Right ventricle myocardium superior (tissue), 1 donor: ENCODE measurements at regions not wholly inside any gene's neighbourhood (a gene's known extent, or its start where the extent isn't known, plus 50 kb on each side); places are given as distances from the start of the nearest gene placed in this dataset.

Experiments
- ATAC-seq: fragments of 200-7000 bp; cut with Tn5 transposase; one replicate; pipeline ENCODE4 v1.9.1; 2020; ENCODE audit warnings: mild to moderate bottlenecking; ENCODE audit not compliant: poor library complexity
- DNase-seq: peaks from one replicate; pipeline ENCODE4 v3.0.0-alpha.2; 2020
- intact Hi-C: fragments of 100-400 bp; cut with DNase I; formaldehyde crosslinking; loops from one replicate; pipeline ENCODE4 v1.11.2; 2022
- donor health status: DM: no; HTN: yes; CAD: no; lungs with severe emphysema.

DNA sequence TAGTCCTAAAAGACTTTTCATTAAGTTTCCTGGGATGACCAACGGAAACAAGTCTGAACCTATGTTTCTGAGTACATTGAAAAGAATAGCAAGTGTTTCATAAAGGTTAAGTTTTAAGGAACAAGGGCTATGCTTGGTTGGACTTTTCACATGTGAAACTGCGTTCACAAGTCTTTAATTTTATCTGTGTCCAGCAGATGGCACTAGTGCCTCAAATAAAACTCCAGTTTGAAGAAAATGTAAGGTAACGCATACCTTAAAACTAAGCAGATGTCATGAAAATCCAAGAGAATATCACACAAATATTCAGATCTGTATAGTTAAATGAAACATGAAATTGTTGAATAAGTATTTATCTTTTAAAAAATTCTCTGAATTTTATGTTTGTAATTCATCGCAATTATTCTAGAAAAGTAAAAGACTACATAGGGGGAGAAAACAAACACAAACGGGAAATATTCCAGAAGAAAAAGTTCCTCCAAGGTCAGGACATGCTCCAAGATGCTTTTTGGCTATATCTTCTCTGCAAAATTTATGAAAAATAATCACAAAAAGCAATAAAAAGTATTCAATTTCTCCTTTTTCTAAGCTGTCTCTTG is 89.6 kb upstream of the MAD2L1 start:
- intact Hi-C loops, result no loop called here
- ATAC-seq (no peak), DNase-seq (no peak)

DNA sequence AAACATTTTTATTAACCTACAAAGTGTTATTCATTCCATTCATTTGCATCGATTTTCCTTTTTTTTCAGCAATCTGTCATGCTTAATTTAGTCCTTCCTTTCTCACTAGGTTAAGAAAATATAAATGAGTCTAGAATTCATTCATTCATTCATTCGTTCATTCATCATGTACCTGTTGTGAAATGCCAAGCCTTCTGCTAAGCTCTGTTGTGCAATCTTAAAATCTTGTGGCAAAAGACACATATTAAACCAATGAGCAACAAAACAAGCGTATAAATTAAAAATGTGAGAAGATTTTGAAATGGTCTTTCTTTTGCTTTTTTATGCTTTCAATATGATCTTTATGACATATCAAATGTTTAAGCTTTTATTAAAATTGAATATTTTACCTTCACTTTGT is 88.6 kb upstream of the MAD2L1 start:
- intact Hi-C loops, result no loop called here
- ATAC-seq (no peak), DNase-seq (no peak)

DNA sequence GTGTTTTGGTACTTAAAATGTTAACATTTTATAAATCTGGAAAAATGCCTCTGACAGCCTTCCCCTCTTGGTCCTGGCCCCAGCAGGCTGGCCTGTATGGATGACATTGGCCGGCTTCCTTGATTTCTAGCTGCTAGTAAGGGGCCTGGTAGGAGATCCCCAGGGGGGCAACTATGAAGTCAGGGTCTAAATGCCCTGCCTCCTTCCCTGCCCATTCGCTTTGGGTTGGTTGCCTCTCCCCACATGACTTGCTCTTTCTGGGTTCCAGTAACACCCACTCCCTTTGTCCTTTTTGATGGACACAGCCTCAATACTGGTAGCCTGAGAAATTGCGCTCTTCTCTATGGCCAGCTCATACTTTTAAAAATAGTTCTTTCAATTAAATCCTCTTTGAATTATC is 78.0 kb upstream of the MAD2L1 start:
- intact Hi-C loops, result no loop called here
- DNase-seq, result no peak

DNA sequence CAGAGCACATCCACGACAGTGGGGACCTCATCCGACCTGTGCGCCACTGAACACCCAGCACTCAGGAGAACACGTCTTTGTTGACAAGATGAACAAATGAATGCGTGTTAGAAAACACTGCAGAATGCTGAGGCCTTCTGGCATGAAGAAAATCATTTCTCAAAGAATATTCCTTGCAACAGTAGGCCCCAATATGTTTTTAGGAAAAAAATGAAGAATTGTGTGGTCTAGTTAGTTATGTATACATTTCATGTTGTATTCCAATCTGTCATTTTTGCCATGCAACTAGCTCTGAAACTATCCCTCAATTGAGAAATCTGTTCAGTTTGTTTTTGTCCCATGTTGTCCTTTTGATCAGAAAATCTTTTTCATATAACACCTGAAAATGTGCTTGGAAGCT is 77.4 kb upstream of the MAD2L1 start:
- no peak for DNase-seq
- no peak for ATAC-seq
- intact Hi-C loops, result no loop called here

More for the DNA sequence above, 78.0 kb upstream of the MAD2L1 start:
- ATAC-seq, result no peak

DNA sequence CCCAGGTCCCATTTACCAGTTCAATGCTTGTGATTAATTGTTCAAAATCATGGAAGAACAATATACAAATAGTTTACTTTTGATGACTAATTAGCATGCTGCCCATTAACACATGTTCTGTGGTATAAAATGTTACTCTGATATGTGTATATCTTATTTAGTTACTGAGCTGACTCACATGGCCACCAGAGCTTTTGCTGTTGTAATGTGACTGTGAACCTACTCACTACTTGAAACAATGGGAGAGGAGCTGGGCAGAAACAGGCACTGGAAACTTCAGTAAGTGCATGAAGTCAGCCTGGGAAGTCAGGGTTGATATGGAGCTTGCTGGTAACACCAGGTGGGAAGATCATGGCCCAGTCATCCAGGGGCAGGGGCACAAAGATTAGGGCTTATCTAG is 72.7 kb upstream of the MAD2L1 start:
- intact Hi-C loops, result no loop called here
- DNase-seq (no peak), ATAC-seq (no peak)

DNA sequence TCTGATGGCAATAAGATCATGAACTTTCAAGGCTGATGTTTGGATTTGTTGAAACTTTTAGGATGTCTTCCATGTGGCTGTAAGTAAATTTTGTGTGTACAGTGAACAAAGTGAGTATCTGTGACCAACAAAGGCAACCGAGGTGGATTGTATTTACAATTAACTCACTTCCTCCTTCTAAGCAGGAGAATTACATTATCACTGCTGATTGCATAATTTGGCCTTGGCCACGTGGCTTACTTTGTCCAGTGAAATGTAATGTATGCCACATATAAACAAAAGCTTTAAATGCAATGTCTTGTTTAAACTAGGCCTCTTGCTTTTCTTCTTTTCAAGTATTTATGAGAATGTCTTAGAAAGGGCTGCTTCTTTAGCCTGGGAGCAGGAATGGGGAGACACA is 66.3 kb upstream of the MAD2L1 start:
- intact Hi-C loops, result no loop called here
- DNase-seq, result no peak
- ATAC-seq, result no peak

DNA sequence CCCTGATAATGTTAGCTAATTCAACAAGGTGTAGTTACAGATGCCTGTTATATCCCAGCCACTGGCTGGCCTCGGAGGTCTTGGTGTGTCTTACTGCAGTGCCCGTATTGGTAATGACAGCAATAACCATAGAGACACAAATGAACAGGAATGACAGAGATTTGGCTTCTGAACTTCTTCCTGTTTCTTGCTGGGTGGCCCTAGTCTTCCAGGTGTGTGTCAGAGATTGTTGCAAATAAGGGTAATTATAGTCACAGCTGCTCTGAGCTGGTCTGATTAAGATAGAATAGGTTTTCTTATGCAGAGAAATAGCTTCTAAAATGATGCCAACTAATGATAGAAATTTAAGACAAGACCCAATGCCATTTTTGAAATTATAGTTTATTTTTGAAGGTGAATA is 64.1 kb upstream of the MAD2L1 start:
- DNase-seq (no peak), ATAC-seq (no peak)
- intact Hi-C loops, result no loop called here
